BJ (cell line): ENCODE measurements at regions not wholly inside any gene's neighbourhood (a gene's known extent, or its start where the extent isn't known, plus 50 kb on each side); places are given as distances from the start of the nearest gene placed in this dataset.

ENCODE experiments used
- CTCF ChIA-PET: fragments of 350-600 bp; formaldehyde crosslinking; extraction: SDS; loops from one replicate; lab custom pipeline; 2021; ENCODE audit warnings: antibody characterized with exemption, inconsistent platforms; lab: Yijun Ruan, JAX
- POLR2A ChIA-PET: fragments of 300-600 bp; sonication (Branson Sonifier 250); formaldehyde crosslinking; extraction: SDS; loops from one replicate; lab custom pipeline; 2021; ENCODE audit warnings: antibody characterized with exemption; lab: Charles Lee
- DNase-seq: peaks from one replicate; pipeline ENCODE4 v3.0.0-alpha.2; 2011; ENCODE audit warnings: low read depth
- H3K27me3 ChIP-seq: 2 replicates; pipeline ENCODE4 v1.6.0; 2011; ENCODE audit warnings: low read length; ENCODE audit not compliant: control insufficient read depth, insufficient read depth
- H3K36me3 ChIP-seq: 2 replicates; pipeline ENCODE4 v1.5.1; 2011; ENCODE audit warnings: low read length; ENCODE audit not compliant: control insufficient read depth, insufficient read depth
- H3K4me3 ChIP-seq: 2 replicates; pipeline ENCODE4 v1.5.1; 2011; ENCODE audit warnings: low read depth, mild to moderate bottlenecking, control low read depth, low read length
- CTCF ChIP-seq: IDR thresholded peaks from 2 replicates; pipeline ENCODE4 v1.5.1; 2011; ENCODE audit warnings: low read depth, mild to moderate bottlenecking, control low read depth, inconsistent platforms, low read length, moderate library complexity; ENCODE audit not compliant: insufficient read depth

DNA sequence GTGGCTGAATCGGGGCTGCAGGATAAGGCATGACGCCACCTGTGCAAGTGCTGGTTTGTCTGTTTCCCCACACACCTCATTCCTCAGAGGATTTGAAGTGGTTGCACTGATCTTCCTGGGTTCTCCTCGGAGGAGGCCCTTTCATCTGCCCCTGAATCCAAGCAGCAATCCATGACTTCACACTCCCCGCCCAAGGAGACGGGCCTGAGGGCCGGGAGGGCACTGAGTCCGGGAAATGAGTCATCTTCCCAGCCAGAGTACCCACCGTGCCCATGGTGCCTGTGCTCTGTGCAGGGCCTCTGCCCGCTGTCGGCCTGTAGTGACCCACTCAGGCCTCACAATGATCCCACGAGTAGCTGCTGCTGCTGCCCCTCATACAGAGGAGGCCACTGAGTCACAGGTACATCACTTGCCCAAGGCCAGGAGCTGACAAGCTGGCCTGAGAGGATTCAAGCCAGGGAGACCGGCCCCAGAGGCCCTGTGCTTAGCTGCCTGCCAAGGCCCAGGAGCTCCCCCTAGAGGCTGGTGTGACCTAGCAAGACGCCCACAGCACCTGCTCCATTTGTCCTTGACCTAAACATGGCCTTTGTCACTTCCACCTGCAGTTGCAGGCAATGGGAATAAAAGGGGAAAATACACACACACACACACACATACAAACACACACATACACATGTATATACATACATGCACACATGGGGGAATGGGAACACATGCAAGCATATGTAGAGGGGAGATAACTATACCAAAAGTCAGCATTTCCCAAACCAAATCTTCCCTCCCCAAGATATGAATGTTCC is 240.0 kb downstream of the C16orf95 start:
- POLR2A ChIA-PET: no interaction called here
- Histone ChIP-seq H3K27me3 (no peaks in the 10 kb centered on the region; the same call in 1 of the 2 replicates), H3K36me3 (no peaks in the 10 kb centered on the region), H3K4me3 (no peak overlapping the region)
- CTCF ChIA-PET: interaction anchor here (0.6 to 3.5 kb wide), 13 partner anchors 10 to 513 kb away, joined by 3 to 28 read pairs (median 4); partner anchors contain the start of gene FOXC2
- TF ChIP-seq CTCF: peak; percentile 79
- no peak for DNase-seq

DNA sequence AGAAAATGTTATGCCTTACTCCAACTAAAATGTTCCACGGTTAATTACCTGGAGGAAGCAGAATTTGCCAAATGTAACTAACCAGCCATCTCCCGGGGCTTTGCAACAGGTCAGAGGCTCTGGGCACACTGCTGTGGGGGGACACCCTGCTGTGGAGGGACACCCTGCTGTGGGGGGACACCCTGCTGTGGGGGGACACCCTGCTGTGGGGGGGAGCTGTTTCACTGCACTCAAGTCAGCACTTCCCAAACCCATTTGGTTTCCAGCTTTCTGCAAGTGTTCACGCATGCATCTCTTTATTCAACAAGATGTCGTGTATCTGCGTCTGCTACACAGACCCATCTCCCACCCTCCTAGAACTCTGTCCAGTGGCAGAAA is 239.5 kb downstream of the C16orf95 start:
- no peaks in the 10 kb centered on the region for H3K27me3 ChIP-seq
- no peak for DNase-seq
- H3K36me3 ChIP-seq: no peaks in the 10 kb centered on the region
- CTCF ChIA-PET: interaction anchor here (0.6 to 3.5 kb wide), 18 partner anchors 9 to 690 kb away, joined by 3 to 28 read pairs (median 3); partner anchors contain the start of gene FOXC2
- H3K4me3 ChIP-seq: no peak overlapping the region
- no peak for TF ChIP-seq CTCF
- POLR2A ChIA-PET: no interaction called here

- DNase-seq: no peak
- POLR2A ChIA-PET: no interaction called here
- Histone ChIP-seq H3K27me3 (no peaks in the 10 kb centered on the region), H3K36me3 (no peaks in the 10 kb centered on the region), H3K4me3 (no peak overlapping the region)
- CTCF ChIA-PET: interaction anchor here (1.0 to 1.2 kb wide), 2 partner anchors 18 to 519 kb away, joined by 5 read pairs; no protein-coding TSS in a partner anchor
- no peak for TF ChIP-seq CTCF
Measured at GRCh38 chr16:87080571-87081167, 236.5 kb downstream of the C16orf95 start.

DNA sequence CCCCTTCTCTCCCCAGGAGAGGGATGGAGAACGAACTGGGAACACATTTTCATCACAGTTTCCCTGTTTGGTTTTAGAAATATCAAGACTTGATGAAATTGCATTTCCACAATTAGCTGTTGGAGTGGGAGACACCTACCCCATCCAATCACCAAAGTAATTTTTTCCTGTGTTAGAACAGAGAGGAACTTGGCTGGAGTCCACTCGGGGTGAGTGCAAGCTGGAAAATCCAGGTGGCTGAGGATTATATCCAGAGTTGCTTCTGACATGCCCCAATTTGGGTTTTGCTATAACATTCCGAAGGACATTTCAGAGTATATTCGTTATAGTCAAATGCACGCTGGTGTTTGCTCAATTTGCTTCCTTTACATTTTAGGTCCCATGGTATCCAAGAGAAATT is 231.8 kb downstream of the C16orf95 start:
- ChIA-PET POLR2A (no interaction called here), CTCF (interaction anchor here (0.7 to 1.6 kb wide), 2 partner anchors 17 to 193 kb away, joined by 3 to 5 read pairs; no protein-coding TSS in a partner anchor)
- Histone ChIP-seq H3K36me3 (no peaks in the 10 kb centered on the region), H3K4me3 (no peak overlapping the region), H3K27me3 (no peaks in the 10 kb centered on the region)
- TF ChIP-seq CTCF: no peak
- DNase-seq: no peak

DNA sequence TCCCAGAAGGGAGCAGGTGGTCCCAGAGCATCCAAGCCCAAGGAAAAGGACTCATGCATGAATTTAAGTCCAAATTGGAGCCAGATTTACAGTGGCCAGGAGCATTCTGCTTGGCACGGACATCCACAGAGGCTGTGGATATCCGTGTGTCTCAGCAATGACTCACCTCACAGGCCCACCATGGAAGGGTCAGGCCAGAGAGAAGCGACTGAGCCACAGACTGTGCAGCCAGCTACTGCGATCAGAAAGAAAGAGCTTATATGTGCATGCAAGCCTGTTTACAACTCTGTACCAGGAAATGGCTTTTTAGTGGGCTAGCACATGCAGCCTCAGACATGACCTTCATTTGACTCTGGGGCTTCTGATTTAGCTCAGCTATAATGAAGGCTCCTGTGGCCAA is 231.0 kb downstream of the C16orf95 start:
- POLR2A ChIA-PET: interaction anchor here (0.5 kb wide), 1 partner anchor 261 kb away, joined by 4 read pairs; no protein-coding TSS in a partner anchor
- Histone ChIP-seq H3K36me3 (no peaks in the 10 kb centered on the region), H3K27me3 (no peaks in the 10 kb centered on the region), H3K4me3 (no peak overlapping the region)
- CTCF ChIA-PET: interaction anchor here (1.6 kb wide), 1 partner anchor 192 kb away, joined by 5 read pairs; no protein-coding TSS in a partner anchor
- no peak for TF ChIP-seq CTCF
- DNase-seq: peak; percentile 70
